RWPE1 (cell line): ENCODE measurements at regions not wholly inside any gene's neighbourhood (a gene's known extent, or its start where the extent isn't known, plus 50 kb on each side); places are given as distances from the start of the nearest gene placed in this dataset.
"Not testable (repeated sequence)": the region's sequence is repeated elsewhere in the genome, so short reads cannot be mapped to it uniquely, and the experiment has no call there.

ENCODE experiments used
- CTCF ChIA-PET: fragments of 350-600 bp; sonication (Branson Sonifier 250); formaldehyde crosslinking; extraction: SDS; loops from one replicate; lab custom pipeline; 2021; lab: Yijun Ruan, JAX
- POLR2A ChIA-PET: fragments of 400-600 bp; formaldehyde crosslinking; extraction: SDS; loops from one replicate; lab custom pipeline; 2020; ENCODE audit warnings: antibody characterized with exemption; ENCODE audit not compliant: low non-redundant PET; lab: Yijun Ruan, JAX
- DNase-seq: peaks from one replicate; pipeline ENCODE4 v3.0.0; 2012; ENCODE audit warnings: low spot score
- H3K27ac ChIP-seq: fragments of 450-650 bp; 2 replicates; pipeline ENCODE4 v1.5.1; 2017
- TF ChIP-seq, protein P1 (sequence below): fragments of 450-650 bp; conservative IDR thresholded peaks from 2 replicates; pipeline ENCODE4 v1.5.1; 2017; ENCODE audit warnings: low read depth, mild to moderate bottlenecking

DNA sequence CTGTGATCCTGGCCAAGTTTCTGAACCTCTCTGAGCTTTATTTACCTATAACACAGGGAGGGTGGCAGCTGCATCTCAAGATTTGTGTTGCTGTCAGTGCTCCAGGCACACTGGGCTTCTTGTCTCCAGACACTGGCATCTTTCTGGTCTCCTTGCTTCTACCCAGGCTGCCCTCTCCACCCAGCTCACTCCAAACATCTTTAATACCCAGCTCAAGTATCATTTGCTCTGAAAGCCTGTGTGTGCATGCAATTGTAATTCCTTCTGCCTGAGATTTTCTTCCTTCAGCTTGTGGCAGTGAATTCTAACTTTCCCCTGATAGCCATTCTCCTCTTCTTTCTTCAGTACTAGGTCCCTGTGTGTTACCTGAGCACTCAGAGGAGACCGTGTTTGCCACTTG lies 50.7 kb upstream of the USP7 start:
- H3K27ac ChIP-seq: no peak overlapping the region
- CTCF ChIA-PET: interaction anchor here (0.5 kb wide), 1 partner anchor 160 kb away, joined by 3 read pairs; no protein-coding TSS in a partner anchor
- DNase-seq: no peak
- TF ChIP-seq, protein P1, sequence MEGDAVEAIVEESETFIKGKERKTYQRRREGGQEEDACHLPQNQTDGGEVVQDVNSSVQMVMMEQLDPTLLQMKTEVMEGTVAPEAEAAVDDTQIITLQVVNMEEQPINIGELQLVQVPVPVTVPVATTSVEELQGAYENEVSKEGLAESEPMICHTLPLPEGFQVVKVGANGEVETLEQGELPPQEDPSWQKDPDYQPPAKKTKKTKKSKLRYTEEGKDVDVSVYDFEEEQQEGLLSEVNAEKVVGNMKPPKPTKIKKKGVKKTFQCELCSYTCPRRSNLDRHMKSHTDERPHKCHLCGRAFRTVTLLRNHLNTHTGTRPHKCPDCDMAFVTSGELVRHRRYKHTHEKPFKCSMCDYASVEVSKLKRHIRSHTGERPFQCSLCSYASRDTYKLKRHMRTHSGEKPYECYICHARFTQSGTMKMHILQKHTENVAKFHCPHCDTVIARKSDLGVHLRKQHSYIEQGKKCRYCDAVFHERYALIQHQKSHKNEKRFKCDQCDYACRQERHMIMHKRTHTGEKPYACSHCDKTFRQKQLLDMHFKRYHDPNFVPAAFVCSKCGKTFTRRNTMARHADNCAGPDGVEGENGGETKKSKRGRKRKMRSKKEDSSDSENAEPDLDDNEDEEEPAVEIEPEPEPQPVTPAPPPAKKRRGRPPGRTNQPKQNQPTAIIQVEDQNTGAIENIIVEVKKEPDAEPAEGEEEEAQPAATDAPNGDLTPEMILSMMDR: no peak
- POLR2A ChIA-PET: no interaction called here

DNA sequence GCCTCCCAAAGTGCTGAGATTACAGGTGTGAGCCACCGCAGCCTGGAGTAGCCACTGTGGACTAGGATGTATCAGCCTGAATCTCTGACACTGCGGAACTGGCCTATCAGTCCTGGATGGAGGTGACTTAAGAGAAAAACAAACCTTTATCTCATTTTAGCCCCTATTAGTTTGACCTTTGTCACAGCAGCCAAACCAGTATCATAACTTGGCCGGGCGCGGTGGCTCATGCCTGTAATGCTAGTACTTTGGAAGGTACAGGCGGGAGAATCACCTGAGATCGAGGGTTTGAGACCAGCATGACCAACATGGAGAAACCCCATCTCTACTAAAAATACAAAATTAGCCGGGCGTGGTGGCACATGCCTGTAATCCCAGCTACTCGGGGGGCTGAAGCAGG lies 51.8 kb upstream of the USP7 start:
- DNase-seq: no peak
- TF ChIP-seq, protein P1: no peak
- POLR2A ChIA-PET: no interaction called here
- no peak overlapping the region for H3K27ac ChIP-seq
- CTCF ChIA-PET: interaction anchor here (0.6 kb wide), 2 partner anchors 19 to 141 kb away, joined by 4 to 5 read pairs; no protein-coding TSS in a partner anchor

- CTCF ChIA-PET: interaction anchor here (0.6 kb wide), 2 partner anchors 18 to 142 kb away, joined by 4 to 5 read pairs; no protein-coding TSS in a partner anchor
- POLR2A ChIA-PET, H3K27ac ChIP-seq, DNase-seq: not testable (repeated sequence)
Observed at GRCh38 chr16:9016005-9016404, 52.3 kb upstream of the USP7 start.

- POLR2A ChIA-PET: interaction anchor here (0.6 kb wide), 1 partner anchor 70 kb away, joined by 4 read pairs; no protein-coding TSS in a partner anchor
Observed at GRCh38 chr16:9016824-9017223, 53.1 kb upstream of the USP7 start.

DNA sequence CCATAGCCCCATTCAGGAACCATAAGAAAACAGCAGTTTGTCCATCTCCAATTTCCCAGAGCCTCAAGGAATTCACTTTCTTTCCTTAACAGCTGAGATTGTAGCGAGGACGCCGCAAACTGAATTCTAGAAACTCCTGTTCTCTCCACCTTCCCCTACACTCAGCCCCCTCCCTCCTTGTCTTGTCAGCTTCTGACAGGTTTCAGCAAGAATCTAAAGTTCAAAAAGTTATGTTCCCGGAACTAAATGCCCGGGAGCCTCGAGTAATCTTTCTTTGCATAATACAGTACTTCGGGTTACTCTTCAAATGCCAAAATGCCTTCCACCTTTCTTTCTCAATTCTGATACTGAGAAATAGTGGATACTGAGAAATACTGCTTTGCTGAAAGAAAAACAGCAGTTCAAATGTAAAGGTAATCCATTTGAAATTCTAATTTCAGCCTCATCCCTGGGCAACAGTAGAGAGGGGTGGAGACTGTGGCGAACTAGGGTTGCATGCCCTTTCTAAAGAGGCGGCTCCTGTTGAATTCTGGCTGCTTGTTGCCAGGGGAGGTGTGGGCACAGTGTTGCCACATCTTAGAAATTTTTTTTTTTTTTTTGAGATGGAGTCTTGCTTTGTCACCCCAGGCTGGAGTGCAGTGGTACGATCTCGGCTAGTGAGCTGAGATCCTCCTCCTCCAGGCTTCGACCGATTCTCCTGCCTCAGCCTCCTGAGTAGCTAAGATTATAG lies 63.5 kb upstream of the USP7 start:
- TF ChIP-seq, protein P1: no peak
- ChIA-PET POLR2A (no interaction called here), CTCF (interaction anchor here (0.6 kb wide), 2 partner anchors 8 to 68 kb away, joined by 3 to 4 read pairs; no protein-coding TSS in a partner anchor)
- peak overlapping the region; percentile 34 for H3K27ac ChIP-seq
- peak; percentile 39 for DNase-seq

More at GRCh38 chr16:9016824-9017223, 53.1 kb upstream of the USP7 start:
- no peak for DNase-seq
- TF ChIP-seq, protein P1: no peak
- no peak overlapping the region for H3K27ac ChIP-seq
- CTCF ChIA-PET: no interaction called here

DNA sequence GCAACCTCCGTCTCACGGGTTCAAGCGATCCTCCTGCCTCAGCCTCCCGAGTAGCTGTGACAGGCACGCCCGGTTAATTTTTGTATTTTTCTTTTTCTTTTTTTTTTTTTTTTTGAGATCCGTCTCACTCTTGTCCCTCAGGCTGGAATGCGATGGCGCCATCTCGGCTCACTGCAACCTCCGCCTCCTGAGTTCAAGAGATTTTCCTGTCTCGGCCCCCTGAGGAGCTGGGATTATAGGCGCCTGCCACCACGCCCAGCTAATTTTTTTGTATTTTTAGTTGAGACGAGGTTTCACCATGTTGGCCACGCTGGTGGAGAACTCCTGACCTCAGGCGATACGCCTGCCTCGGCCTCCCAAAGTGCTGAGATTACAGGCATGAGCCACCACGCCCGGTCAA lies 63.0 kb upstream of the HAPSTR1 start:
- CTCF ChIA-PET, H3K27ac ChIP-seq, DNase-seq: not testable (repeated sequence)
- POLR2A ChIA-PET: interaction anchor here (0.6 kb wide), 1 partner anchor 14 kb away, joined by 5 read pairs; no protein-coding TSS in a partner anchor

GRCh38 chr16:9031107-9031506 lies 60.3 kb upstream of the HAPSTR1 start:
- POLR2A ChIA-PET: interaction anchor here (0.8 kb wide), 1 partner anchor 13 kb away, joined by 5 read pairs; no protein-coding TSS in a partner anchor
- CTCF ChIA-PET: no interaction called here
- no peak overlapping the region for H3K27ac ChIP-seq
- TF ChIP-seq, protein P1: no peak
- DNase-seq: no peak
